ENCODE measurements at regions not wholly inside any gene's neighbourhood (a gene's known extent, or its start where the extent isn't known, plus 50 kb on each side); places are given as distances from the start of the nearest gene placed in this dataset.

DNA sequence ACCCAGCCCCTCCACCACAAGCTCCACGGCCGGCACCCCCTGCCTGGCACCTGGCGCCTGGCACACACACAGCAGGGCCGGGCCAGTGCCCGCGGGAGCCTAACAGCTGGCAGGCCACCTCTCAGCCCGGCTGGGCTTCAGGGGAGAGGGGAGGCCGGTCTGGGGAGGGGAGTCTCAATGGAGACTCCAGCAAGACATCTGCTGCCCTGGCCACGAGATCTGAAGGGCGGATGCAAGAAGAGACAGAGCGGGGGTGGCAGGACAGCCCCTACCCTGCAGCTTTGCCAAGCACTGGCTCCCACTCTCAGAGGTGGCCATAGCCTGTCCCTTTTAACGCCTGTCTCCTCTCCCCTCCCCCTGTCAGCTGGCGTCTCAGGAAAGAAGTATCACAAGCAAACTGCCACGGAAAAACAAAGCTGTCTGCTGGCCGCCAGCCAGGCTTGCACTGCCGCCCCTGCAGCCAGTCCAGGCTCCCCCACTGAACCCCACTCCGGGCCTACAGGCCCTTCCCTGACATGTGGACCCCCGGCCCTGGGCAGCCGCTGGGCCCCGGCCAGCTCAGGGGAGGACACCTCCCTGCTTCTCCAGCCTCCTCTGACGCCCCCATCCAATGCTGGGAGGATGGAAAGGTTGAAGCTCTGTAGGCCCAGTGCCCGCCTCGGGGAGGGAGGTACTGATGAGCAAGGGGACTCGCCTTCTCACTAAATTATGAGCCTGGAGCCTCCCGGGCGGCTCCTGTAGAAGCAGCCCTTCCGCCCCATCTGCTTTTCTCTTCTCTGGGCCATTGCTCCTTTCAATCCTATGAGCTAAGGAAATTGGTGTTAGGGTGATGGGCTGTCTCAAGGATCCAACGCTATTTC is 178.4 kb downstream of the ARHGAP12 start:
- intact Hi-C loops (cut with DNase I), result no loop called here
- peak overlapping the region; percentile 8 to 56 (median 36) for H3K27ac ChIP-seq (replicated peaks in 1 of 4)
- no peak for DNase-seq (ENCODE audit: extremely low spot score)

GRCh38 chr10:31749301-31749700 is 179.3 kb downstream of the ARHGAP12 start:
- Histone ChIP-seq H3K4me3 (no peak overlapping the region), H3K9me3 (no peaks in the 10 kb centered on the region), H3K27me3 (no peaks in the 10 kb centered on the region), H3K4me1 (peaks cover 27 to 32% (median 30%) of the 10 kb centered on the region in 4 donors), H3K36me3 (no peaks in the 10 kb centered on the region), H3K27ac (replicated peaks in 1 of 4) (peak overlapping the region in 3 of 4 donors; percentile 8 to 51 (median 29))
- 75% methylated on average over 8 of the region's 13 CpGs for WGBS
- DNase-seq (ENCODE audit: extremely low spot score), result no peak
- intact Hi-C loops (cut with DNase I), result no loop called here
- no peak for TF ChIP-seq POLR2A (IDR thresholded peaks at IDR 0.05; ENCODE audit: low read depth)
- TF ChIP-seq EP300 (IDR thresholded peaks at IDR 0.05), result no peak
- TF ChIP-seq, protein P1, sequence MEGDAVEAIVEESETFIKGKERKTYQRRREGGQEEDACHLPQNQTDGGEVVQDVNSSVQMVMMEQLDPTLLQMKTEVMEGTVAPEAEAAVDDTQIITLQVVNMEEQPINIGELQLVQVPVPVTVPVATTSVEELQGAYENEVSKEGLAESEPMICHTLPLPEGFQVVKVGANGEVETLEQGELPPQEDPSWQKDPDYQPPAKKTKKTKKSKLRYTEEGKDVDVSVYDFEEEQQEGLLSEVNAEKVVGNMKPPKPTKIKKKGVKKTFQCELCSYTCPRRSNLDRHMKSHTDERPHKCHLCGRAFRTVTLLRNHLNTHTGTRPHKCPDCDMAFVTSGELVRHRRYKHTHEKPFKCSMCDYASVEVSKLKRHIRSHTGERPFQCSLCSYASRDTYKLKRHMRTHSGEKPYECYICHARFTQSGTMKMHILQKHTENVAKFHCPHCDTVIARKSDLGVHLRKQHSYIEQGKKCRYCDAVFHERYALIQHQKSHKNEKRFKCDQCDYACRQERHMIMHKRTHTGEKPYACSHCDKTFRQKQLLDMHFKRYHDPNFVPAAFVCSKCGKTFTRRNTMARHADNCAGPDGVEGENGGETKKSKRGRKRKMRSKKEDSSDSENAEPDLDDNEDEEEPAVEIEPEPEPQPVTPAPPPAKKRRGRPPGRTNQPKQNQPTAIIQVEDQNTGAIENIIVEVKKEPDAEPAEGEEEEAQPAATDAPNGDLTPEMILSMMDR (IDR thresholded peaks at IDR 0.05), result no peak

More for the DNA sequence above, 178.4 kb downstream of the ARHGAP12 start:
- TF ChIP-seq EP300 (IDR thresholded peaks at IDR 0.05) (no peak), POLR2A (IDR thresholded peaks at IDR 0.05; ENCODE audit: low read depth) (no peak), POLR2AphosphoS5 (IDR thresholded peaks at IDR 0.05) (no peak)
- TF ChIP-seq, protein P1 (IDR thresholded peaks at IDR 0.05), result no peak
- no peaks in the 10 kb centered on the region for H3K36me3 ChIP-seq
- no peaks in the 10 kb centered on the region for H3K9me3 ChIP-seq
- no peaks in the 10 kb centered on the region for H3K27me3 ChIP-seq
- peak overlapping the region in 1 of 4 donors; percentile 6 for H3K4me3 ChIP-seq
- peaks cover 28 to 39% (median 35%) of the 10 kb centered on the region in 4 donors for H3K4me1 ChIP-seq
- WGBS, result 41% methylated on average over 18 of the region's 28 CpGs

DNA sequence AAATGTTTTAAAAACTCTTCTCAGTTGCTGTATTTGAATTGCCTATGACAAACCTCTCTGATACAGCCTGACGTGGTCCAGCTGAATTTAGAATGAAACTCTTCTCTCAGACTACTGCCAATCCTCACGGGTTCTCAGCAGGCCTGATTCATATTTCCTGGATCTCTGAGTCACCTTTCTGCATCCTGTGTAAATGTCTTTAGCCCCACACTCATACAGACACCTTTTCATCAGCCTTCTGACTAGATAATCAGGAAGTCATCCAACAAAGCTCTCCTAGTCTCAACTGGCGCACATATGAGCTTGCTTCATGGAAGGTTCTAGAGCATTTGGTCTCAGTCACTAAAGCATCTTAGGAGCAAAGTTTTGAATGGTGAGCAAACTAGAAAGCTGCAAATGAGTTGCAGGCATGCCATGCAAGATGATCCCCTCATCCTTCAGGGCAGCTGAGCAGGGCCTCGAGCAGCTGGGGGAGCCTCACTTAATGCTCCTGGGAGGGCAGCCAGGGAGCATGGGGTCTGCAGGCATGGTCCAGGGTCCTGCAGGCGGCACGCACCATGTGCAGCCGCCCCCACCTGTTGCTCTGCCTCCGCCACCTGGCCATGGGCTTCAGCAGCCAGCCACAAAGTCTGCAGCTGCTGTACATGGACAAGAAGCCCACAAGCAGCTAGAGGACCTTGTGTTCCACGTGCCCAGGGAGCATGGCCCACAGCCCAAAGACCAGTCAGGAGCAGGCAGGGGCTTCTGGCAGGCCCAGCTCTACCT is 182.8 kb downstream of the ARHGAP12 start:
- H3K27ac ChIP-seq (replicated peaks in 1 of 4), result no peak overlapping the region
- TF ChIP-seq POLR2AphosphoS5 (IDR thresholded peaks at IDR 0.05), result peak; percentile 12 to 43
- TF ChIP-seq, protein P1 (IDR thresholded peaks at IDR 0.05), result no peak
- intact Hi-C loops (cut with DNase I), result no loop called here

DNA sequence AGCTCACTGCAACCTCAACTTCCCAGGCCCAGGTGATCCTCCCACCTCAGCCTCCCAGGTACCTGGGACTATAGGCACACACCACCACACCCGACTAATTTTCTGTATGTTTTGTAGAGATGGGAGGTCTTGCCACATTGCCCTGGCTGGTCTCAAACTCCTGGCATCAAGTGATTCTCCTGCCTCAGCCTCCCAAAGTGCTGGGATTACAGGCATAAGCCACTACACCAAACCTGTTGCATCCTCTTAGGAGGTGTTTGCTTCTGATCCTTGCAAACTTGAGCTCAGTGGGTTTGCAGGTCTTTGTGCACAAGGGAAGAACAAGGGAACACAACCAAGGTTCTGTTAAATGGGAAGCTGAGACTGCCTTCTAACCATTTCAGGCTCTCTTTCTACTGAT is 184.6 kb downstream of the ARHGAP12 start:
- no peak for DNase-seq (ENCODE audit: extremely low spot score)
- Histone ChIP-seq H3K4me3 (no peak overlapping the region), H3K9me3 (no peaks in the 10 kb centered on the region)

More for the DNA sequence above, 182.8 kb downstream of the ARHGAP12 start:
- Histone ChIP-seq H3K4me1 (peaks cover 17 to 25% (median 20%) of the 10 kb centered on the region in 4 donors), H3K4me3 (no peak overlapping the region), H3K27me3 (no peaks in the 10 kb centered on the region), H3K9me3 (no peaks in the 10 kb centered on the region), H3K36me3 (no peaks in the 10 kb centered on the region)
- WGBS, result 73% methylated on average over 4 of the region's 9 CpGs
- DNase-seq (ENCODE audit: extremely low spot score), result no peak

More for the DNA sequence above, 184.6 kb downstream of the ARHGAP12 start:
- no peaks in the 10 kb centered on the region for H3K36me3 ChIP-seq
- H3K27me3 ChIP-seq, result no peaks in the 10 kb centered on the region
- no peak overlapping the region for H3K27ac ChIP-seq (replicated peaks in 1 of 4)
- 92% methylated on average over 1 of the region's 1 CpG for WGBS
- intact Hi-C loops (cut with DNase I), result no loop called here
- peaks cover 0 to 9% (median 3%) of the 10 kb centered on the region in 4 donors for H3K4me1 ChIP-seq
- TF ChIP-seq POLR2AphosphoS5 (IDR thresholded peaks at IDR 0.05), result no peak
- no peak for TF ChIP-seq EP300 (IDR thresholded peaks at IDR 0.05)
- TF ChIP-seq POLR2A (IDR thresholded peaks at IDR 0.05; ENCODE audit: low read depth), result no peak
- TF ChIP-seq, protein P1 (IDR thresholded peaks at IDR 0.05), result no peak

All from esophagus muscularis mucosa (tissue), 4 donors.